GM19468 (cell line): ENCODE measurements at regions not wholly inside any gene's neighbourhood (a gene's known extent, or its start where the extent isn't known, plus 50 kb on each side); places are given as distances from the start of the nearest gene placed in this dataset.

Experiments used
- ATAC-seq: cut with Tn5 transposase; IDR thresholded peaks from one replicate; pipeline ENCODE4 v1.9.1; 2021; ENCODE audit warnings: mild to moderate bottlenecking, moderate library complexity, moderate number of reproducible peaks; ENCODE audit not compliant: unreplicated experiment; ENCODE audit errors: extremely low read depth

- peak; percentile 76 for ATAC-seq
Measured at GRCh38 chr16:51762081-51762996, 611.3 kb upstream of the SALL1 start.

- ATAC-seq: no peak
Measured at GRCh38 chr16:51761001-51761400, 609.9 kb upstream of the SALL1 start.

GRCh38 chr16:51759999-51760398, 608.9 kb upstream of the SALL1 start:
- no peak for ATAC-seq

- ATAC-seq: no peak
Measured at GRCh38 chr16:51759329-51759728, 608.3 kb upstream of the SALL1 start.

- no peak for ATAC-seq
Measured at GRCh38 chr16:51757921-51758479, 606.9 kb upstream of the SALL1 start.

- no peak for ATAC-seq
Measured at GRCh38 chr16:51757505-51757904, 606.4 kb upstream of the SALL1 start.

- ATAC-seq: no peak
Measured at GRCh38 chr16:51757124-51757470, 606.0 kb upstream of the SALL1 start.

GRCh38 chr16:51756447-51757123, 605.5 kb upstream of the SALL1 start:
- no peak for ATAC-seq

GRCh38 chr16:51755577-51756355, 604.7 kb upstream of the SALL1 start:
- no peak for ATAC-seq

GRCh38 chr16:51755039-51755501, 604.0 kb upstream of the SALL1 start:
- ATAC-seq: no peak

- ATAC-seq: no peak
Measured at GRCh38 chr16:51753467-51754127, 602.5 kb upstream of the SALL1 start.

- no peak for ATAC-seq
Measured at GRCh38 chr16:51752438-51752995, 601.4 kb upstream of the SALL1 start.

GRCh38 chr16:51747329-51747728, 596.3 kb upstream of the SALL1 start:
- ATAC-seq: no peak

GRCh38 chr16:51734220-51734619, 583.1 kb upstream of the SALL1 start:
- no peak for ATAC-seq

GRCh38 chr16:51733181-51733580, 582.1 kb upstream of the SALL1 start:
- ATAC-seq: no peak

GRCh38 chr16:51731160-51731559, 580.1 kb upstream of the SALL1 start:
- ATAC-seq: no peak

- no peak for ATAC-seq
Measured at GRCh38 chr16:51723036-51723724, 572.1 kb upstream of the SALL1 start.

GRCh38 chr16:51722467-51722866, 571.4 kb upstream of the SALL1 start:
- no peak for ATAC-seq

- no peak for ATAC-seq
Measured at GRCh38 chr16:51719376-51719775, 568.3 kb upstream of the SALL1 start.
